ENCODE measurements at regions not wholly inside any gene's neighbourhood (a gene's known extent, or its start where the extent isn't known, plus 50 kb on each side); places are given as distances from the start of the nearest gene placed in this dataset.

DNA sequence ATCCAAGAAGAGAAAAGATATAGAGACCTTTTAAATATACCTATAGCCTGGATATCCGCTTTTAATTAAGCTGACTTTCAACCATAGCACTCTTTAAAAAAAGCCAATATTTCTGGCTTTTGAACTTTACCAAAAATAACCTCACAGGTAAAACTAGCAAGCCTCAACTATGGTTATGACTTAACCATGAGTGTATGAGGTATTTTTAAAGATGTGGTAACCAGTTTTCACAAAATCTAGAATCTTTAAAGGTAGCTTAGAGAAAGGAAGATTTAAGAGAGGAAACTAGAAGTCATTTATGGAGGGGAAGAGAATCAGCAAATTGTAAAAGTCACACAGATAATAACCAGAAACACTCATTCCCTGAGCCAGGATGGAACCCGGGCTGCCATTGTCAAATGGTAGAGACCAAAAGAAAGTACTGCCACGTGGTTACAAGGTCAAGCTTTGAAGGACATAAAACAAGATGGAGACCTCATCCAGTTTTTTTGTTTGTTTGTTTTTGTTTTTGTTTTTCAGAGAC lies 288.4 kb upstream of the RGS18 start:
- no peak for DNase-seq (ENCODE audit: low read depth)
- H3K4me3 ChIP-seq (ENCODE audit: low read length): no peak overlapping the region
- TF ChIP-seq, protein P1, sequence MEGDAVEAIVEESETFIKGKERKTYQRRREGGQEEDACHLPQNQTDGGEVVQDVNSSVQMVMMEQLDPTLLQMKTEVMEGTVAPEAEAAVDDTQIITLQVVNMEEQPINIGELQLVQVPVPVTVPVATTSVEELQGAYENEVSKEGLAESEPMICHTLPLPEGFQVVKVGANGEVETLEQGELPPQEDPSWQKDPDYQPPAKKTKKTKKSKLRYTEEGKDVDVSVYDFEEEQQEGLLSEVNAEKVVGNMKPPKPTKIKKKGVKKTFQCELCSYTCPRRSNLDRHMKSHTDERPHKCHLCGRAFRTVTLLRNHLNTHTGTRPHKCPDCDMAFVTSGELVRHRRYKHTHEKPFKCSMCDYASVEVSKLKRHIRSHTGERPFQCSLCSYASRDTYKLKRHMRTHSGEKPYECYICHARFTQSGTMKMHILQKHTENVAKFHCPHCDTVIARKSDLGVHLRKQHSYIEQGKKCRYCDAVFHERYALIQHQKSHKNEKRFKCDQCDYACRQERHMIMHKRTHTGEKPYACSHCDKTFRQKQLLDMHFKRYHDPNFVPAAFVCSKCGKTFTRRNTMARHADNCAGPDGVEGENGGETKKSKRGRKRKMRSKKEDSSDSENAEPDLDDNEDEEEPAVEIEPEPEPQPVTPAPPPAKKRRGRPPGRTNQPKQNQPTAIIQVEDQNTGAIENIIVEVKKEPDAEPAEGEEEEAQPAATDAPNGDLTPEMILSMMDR (conservative IDR thresholded peaks at IDR 0.05; ENCODE audit: low read depth, low read length): no peak

DNA sequence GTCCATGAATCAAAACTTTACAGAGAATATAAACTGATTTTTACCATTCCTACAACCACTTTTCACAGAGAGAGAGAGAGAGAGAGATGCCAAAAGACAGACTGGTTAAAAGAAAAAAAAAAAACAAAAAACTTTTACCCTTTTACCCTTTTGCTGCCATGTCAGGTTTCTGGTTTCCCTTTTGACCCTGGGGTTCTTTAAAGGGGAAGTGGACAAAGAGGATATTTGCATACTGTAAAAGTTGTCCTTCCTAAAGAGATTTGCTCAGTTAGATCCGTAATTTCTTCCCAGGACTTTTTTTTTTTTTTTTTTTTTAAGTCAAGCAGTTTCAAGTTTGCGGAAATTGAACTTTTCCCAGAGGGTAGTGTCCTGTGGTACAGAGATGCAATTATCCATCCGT lies 287.8 kb upstream of the RGS18 start:
- TF ChIP-seq, protein P1 (conservative IDR thresholded peaks at IDR 0.05; ENCODE audit: low read depth, low read length): no peak
- no peak for DNase-seq (ENCODE audit: low read depth)

DNA sequence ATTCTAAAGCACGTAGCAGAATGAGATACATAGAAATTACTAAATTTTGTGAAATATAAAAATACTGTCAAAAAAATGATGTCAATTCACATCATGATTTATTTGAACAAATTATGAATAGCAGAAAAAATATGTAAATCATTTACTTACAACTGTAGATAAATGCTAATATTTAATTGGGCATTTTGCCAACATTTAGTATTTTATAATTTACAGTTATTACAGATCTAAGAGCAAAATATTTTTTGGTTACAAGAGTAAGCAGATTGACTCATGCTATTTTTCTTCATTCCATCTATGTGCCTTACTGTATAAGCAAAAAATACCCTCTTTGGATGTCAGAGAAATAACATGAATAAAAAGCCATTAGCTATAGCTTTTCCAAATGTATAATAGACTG lies 282.3 kb upstream of the RGS18 start:
- TF ChIP-seq, protein P1 (conservative IDR thresholded peaks at IDR 0.05; ENCODE audit: low read depth, low read length): no peak
- DNase-seq (ENCODE audit: low read depth): no peak
- H3K4me3 ChIP-seq (ENCODE audit: low read length): no peak overlapping the region

More for the DNA sequence above, 287.8 kb upstream of the RGS18 start:
- no peak overlapping the region for H3K4me3 ChIP-seq (ENCODE audit: low read length)

DNA sequence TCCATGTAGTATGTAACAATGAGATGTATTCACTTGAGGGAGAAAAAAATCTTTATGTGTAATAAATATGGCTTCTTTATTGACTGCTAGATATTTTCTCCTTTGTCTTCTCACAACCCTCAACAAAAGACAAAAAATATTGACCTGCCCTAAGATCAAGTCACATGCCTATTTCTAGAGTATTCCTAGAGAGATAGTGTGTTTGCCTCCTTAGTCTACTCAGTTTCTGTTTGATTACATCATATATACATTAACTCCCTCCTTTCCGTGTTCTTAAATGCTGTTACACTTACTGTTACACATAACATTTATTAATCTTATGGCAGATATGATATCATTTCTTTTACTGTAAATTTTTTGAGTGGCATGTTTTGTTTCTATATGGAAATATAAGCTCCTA lies 281.6 kb upstream of the RGS18 start:
- no peak overlapping the region for H3K4me3 ChIP-seq (ENCODE audit: low read length)
- TF ChIP-seq, protein P1 (conservative IDR thresholded peaks at IDR 0.05; ENCODE audit: low read depth, low read length): no peak
- DNase-seq (ENCODE audit: low read depth): no peak

DNA sequence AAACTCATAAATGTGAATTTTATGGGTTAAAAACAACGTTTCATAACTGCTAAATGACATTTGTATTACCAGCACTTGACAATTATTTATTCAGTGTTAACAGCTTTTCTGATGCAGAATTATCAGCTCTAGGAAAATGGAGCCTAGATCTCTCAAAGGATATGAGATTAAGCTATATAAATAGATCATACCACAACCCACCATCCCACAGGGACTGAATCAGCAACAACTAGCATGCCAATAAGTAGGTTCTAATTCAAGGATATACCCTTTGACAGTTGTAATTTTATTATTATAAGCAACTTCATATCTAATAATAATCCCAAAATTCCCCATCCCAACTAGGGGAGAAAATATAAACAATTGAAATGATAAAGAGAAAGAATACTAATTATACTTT lies 275.4 kb upstream of the RGS18 start:
- H3K4me3 ChIP-seq (ENCODE audit: low read length): no peak overlapping the region
- no peak for DNase-seq (ENCODE audit: low read depth)
- TF ChIP-seq, protein P1 (conservative IDR thresholded peaks at IDR 0.05; ENCODE audit: low read depth, low read length): no peak

DNA sequence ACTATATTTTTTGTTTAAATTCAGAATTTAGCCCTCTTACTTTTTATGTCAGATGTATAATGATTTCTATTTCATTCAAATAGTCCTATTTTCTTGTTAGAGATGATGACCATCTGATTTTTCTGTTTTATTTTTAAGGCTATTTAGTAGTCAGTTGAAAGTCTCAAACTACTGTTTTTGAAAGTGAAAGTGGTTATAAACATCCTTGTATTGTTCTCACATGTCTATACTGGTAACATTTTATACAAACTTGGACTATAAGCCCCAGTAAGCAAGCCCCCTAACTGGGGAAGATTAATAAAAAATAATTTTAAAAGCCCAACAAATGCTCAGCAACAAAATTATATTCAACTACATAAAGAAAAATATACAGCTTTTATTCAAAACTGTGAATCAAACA lies 271.3 kb upstream of the RGS18 start:
- no peak for DNase-seq (ENCODE audit: low read depth)
- TF ChIP-seq, protein P1 (conservative IDR thresholded peaks at IDR 0.05; ENCODE audit: low read depth, low read length): no peak
- H3K4me3 ChIP-seq (ENCODE audit: low read length): no peak overlapping the region

DNA sequence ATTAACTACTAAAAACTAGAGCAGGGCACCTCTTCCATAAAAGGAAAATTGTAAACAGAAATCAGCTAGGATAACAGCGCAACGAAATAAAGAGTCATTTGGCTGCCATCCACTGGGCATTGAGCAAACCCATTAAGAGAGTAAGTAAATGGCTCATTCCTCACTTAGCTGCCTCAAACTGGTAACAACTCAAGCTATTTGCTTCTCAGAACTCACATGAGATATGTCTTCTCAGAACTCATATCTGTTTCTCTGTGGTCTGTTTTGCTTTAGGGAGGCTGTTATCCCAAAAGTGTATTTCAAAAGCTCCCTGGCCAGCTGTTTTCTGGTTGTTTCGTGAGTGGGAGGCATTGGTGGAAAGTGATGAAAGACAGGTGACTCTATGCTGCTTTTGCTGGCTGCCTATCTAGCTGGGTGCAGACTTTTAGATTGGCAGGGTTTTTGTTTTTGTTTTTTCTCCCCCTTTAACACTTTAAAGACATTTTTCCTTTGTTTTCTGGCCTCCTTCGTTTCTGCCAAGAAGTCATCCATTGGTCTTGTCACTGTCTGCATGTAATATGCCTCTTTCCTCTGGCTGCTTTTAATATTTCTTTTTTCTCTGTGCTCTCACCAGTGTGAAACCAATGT lies 269.2 kb upstream of the RGS18 start:
- TF ChIP-seq, protein P1 (conservative IDR thresholded peaks at IDR 0.05; ENCODE audit: low read depth, low read length): no peak
- H3K4me3 ChIP-seq (ENCODE audit: low read length): no peak overlapping the region
- no peak for DNase-seq (ENCODE audit: low read depth)
